Breast epithelium (tissue), 4 donors: ENCODE measurements at regions not wholly inside any gene's neighbourhood (a gene's known extent, or its start where the extent isn't known, plus 50 kb on each side); places are given as distances from the start of the nearest gene placed in this dataset.

Experiments
- DNase-seq, 2 donors: peaks; one replicate each; pipeline ENCODE4 v3.0.0-alpha.2; 2019; ENCODE audit warnings: low spot score in 2 of 2
- H3K27ac ChIP-seq, 2 donors: fragments of 200-600 bp; sonication (generic) in 1 of 2; one replicate each; pipeline ENCODE4 v1.5.1; 2016 to 2019; ENCODE audit warnings: mild to moderate bottlenecking in 1 of 2
- H3K27me3 ChIP-seq, 2 donors: fragments of 200-600 bp; sonication (generic) in 1 of 2; one replicate each; pipeline versions ENCODE4 v1.5.1 to v1.6.0; 2017 to 2019; ENCODE audit warnings: control low read depth in 1 of 2, mild to moderate bottlenecking in 1 of 2
- H3K36me3 ChIP-seq: fragments of 200-600 bp; one replicate; pipeline ENCODE4 v1.5.1; 2019
- H3K4me1 ChIP-seq, 2 donors: fragments of 200-600 bp; sonication (generic); one replicate each; pipeline ENCODE4 v1.5.1; 2016 to 2019; ENCODE audit warnings: control low read depth in 1 of 2
- H3K4me3 ChIP-seq, 3 donors: fragments of 200-600 bp; sonication (generic); 1 replicate in 2 of 3; 2 replicates in 1 of 3; pipeline ENCODE4 v1.5.1; 2016 to 2019; ENCODE audit warnings: mild to moderate bottlenecking in 3 of 3, moderate library complexity in 2 of 3
- H3K9me3 ChIP-seq, 2 donors: fragments of 200-600 bp; sonication (generic) in 1 of 2; one replicate each; pipeline ENCODE4 v1.5.1; 2016 to 2019; ENCODE audit warnings: control low read depth in 1 of 2
- POLR2A ChIP-seq: fragments of 450-650 bp; IDR thresholded peaks from one replicate; pipeline ENCODE4 v1.6.1; 2016; ENCODE audit warnings: antibody characterized with exemption, mild to moderate bottlenecking, moderate library complexity
- POLR2AphosphoS5 ChIP-seq, 3 donors: sonication (generic); formaldehyde crosslinking; IDR thresholded peaks; one replicate each; pipeline ENCODE4 v1.6.1; 2017; ENCODE audit warnings: antibody characterized with exemption in 3 of 3
- intact Hi-C: fragments of 100-400 bp; cut with DNase I; formaldehyde crosslinking; loops from one replicate; pipeline ENCODE4 v1.15.1; 2023; ENCODE audit warnings: low total_unique reads
- TF ChIP-seq, protein P1 (sequence below), 3 donors: fragments of 450-650 bp; IDR thresholded peaks; one replicate each; pipeline ENCODE4 v1.5.1; 2016 to 2017; ENCODE audit warnings: antibody characterized with exemption in 3 of 3, mild to moderate bottlenecking in 3 of 3, moderate library complexity in 3 of 3

GRCh38 chr4:137611998-137612700 is 79.9 kb upstream of the PCDH18 start:
- no peaks in the 10 kb centered on the region for H3K27me3 ChIP-seq

DNA sequence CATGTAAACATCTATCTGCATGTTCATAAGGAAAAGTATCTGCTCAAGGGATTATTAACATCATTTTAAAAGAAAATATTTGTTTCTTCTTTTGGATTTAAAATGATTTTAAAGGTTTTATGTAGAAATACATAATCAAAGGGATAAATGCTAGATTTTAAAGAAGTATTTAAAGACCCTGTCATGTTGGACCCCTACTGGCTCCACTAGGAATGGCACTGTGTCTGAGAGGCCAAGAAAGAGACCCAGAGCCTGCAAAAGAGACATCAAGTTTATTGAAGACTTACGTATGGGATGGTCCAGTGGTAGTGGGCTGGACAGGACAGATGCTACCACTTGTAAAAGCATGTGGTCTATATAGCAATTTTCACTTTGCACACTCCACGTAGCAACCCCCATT is 78.7 kb upstream of the PCDH18 start:
- H3K9me3 ChIP-seq = no peaks in the 10 kb centered on the region
- no peaks in the 10 kb centered on the region for H3K27me3 ChIP-seq
- H3K4me1 ChIP-seq = no peaks in the 10 kb centered on the region
- no peak overlapping the region for H3K4me3 ChIP-seq
- H3K27ac ChIP-seq = no peak overlapping the region
- intact Hi-C loops = no loop called here
- DNase-seq = no peak
- no peak for TF ChIP-seq POLR2AphosphoS5 (IDR thresholded peaks at IDR 0.05)
- TF ChIP-seq POLR2A = no peak
- TF ChIP-seq, protein P1, sequence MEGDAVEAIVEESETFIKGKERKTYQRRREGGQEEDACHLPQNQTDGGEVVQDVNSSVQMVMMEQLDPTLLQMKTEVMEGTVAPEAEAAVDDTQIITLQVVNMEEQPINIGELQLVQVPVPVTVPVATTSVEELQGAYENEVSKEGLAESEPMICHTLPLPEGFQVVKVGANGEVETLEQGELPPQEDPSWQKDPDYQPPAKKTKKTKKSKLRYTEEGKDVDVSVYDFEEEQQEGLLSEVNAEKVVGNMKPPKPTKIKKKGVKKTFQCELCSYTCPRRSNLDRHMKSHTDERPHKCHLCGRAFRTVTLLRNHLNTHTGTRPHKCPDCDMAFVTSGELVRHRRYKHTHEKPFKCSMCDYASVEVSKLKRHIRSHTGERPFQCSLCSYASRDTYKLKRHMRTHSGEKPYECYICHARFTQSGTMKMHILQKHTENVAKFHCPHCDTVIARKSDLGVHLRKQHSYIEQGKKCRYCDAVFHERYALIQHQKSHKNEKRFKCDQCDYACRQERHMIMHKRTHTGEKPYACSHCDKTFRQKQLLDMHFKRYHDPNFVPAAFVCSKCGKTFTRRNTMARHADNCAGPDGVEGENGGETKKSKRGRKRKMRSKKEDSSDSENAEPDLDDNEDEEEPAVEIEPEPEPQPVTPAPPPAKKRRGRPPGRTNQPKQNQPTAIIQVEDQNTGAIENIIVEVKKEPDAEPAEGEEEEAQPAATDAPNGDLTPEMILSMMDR (IDR thresholded peaks at IDR 0.05) = no peak
- H3K36me3 ChIP-seq = no peaks in the 10 kb centered on the region

More at GRCh38 chr4:137611998-137612700, 79.9 kb upstream of the PCDH18 start:
- Histone ChIP-seq H3K9me3 (no peaks in the 10 kb centered on the region), H3K36me3 (no peaks in the 10 kb centered on the region), H3K27ac (no peak overlapping the region), H3K4me1 (no peaks in the 10 kb centered on the region), H3K4me3 (no peak overlapping the region)
- TF ChIP-seq POLR2A (no peak), POLR2AphosphoS5 (IDR thresholded peaks at IDR 0.05) (no peak)
- TF ChIP-seq, protein P1 (IDR thresholded peaks at IDR 0.05) = no peak
- intact Hi-C loops = no loop called here
- DNase-seq = no peak

- Histone ChIP-seq H3K36me3 (no peaks in the 10 kb centered on the region), H3K27ac (peak overlapping the region; percentile 53 to 60), H3K4me1 (no peaks in the 10 kb centered on the region), H3K9me3 (no peaks in the 10 kb centered on the region), H3K4me3 (peak overlapping the region; percentile 7 to 44 (median 22)), H3K27me3 (no peaks in the 10 kb centered on the region)
- no peak for DNase-seq
- TF ChIP-seq POLR2A (no peak), POLR2AphosphoS5 (IDR thresholded peaks at IDR 0.05) (peak in 1 of 3 donors; percentile 20)
- TF ChIP-seq, protein P1 (IDR thresholded peaks at IDR 0.05) = no peak
- intact Hi-C loops = no loop called here
These were observed 77.6 kb upstream of the PCDH18 start for GRCh38 chr4:137609718-137610430.

DNA sequence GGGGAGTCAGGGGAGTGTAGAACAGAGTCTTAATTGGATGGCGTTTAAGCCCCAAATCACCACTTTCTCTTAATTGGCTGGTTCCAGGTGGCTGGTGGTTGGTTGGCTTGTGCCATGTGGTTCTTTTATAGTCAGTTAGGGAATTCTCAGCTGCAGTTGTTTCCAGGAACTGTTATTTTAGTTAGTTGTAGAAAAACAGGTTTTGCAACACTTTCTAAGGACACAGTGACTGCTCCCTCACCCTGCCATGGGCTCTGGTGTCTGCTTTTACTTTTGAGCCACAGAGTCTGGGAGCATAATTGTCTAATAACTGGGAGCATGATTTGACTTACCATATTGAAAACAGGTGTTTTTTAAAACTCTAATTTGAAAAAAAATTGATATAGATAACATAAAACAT is 75.8 kb upstream of the PCDH18 start:
- no peak for TF ChIP-seq POLR2A
- TF ChIP-seq POLR2AphosphoS5 (IDR thresholded peaks at IDR 0.05) = peak in 1 of 3 donors; percentile 20
- TF ChIP-seq, protein P1 (IDR thresholded peaks at IDR 0.05) = no peak
- intact Hi-C loops = no loop called here
- Histone ChIP-seq H3K9me3 (no peaks in the 10 kb centered on the region), H3K36me3 (no peaks in the 10 kb centered on the region), H3K4me3 (no peak overlapping the region), H3K27ac (peak overlapping the region in 1 of 2 donors; percentile 4), H3K4me1 (no peaks in the 10 kb centered on the region), H3K27me3 (no peaks in the 10 kb centered on the region)
- peak in 1 of 2 donors; percentile 27 for DNase-seq

- TF ChIP-seq POLR2AphosphoS5 (IDR thresholded peaks at IDR 0.05) (no peak), POLR2A (no peak)
- TF ChIP-seq, protein P1 (IDR thresholded peaks at IDR 0.05) = no peak
- H3K36me3 ChIP-seq = no peaks in the 10 kb centered on the region
These were observed 70.1 kb upstream of the PCDH18 start for GRCh38 chr4:137602436-137602835.

More at GRCh38 chr4:137602436-137602835, 70.1 kb upstream of the PCDH18 start:
- Histone ChIP-seq H3K27me3 (no peaks in the 10 kb centered on the region), H3K4me3 (no peak overlapping the region), H3K4me1 (no peaks in the 10 kb centered on the region), H3K9me3 (no peaks in the 10 kb centered on the region), H3K27ac (no peak overlapping the region)
- DNase-seq = no peak
- intact Hi-C loops = no loop called here
